GM10248 (cell line): ENCODE measurements at regions not wholly inside any gene's neighbourhood (a gene's known extent, or its start where the extent isn't known, plus 50 kb on each side); places are given as distances from the start of the nearest gene placed in this dataset.

Experiments used
- CTCF ChIA-PET: fragments of 300-600 bp; sonication (Branson Sonifier 250); formaldehyde crosslinking; extraction: SDS; loops from one replicate; lab custom pipeline; 2021; ENCODE audit warnings: antibody characterized with exemption; lab: Yijun Ruan, JAX
- POLR2A ChIA-PET: fragments of 350-650 bp; sonication (Branson Sonifier 250); formaldehyde crosslinking; extraction: SDS; loops from one replicate; lab custom pipeline; 2020; ENCODE audit warnings: antibody characterized with exemption; lab: Yijun Ruan, JAX
- DNase-seq: peaks from one replicate; pipeline ENCODE4 v3.0.0; 2012; ENCODE audit errors: extremely low spot score
- TF ChIP-seq, protein P1 (sequence below): IDR thresholded peaks from 2 replicates; pipeline ENCODE4 v1.5.1; 2012; ENCODE audit warnings: mild to moderate bottlenecking, low read depth; ENCODE audit errors: extremely low read depth, missing control alignments, control extremely low read depth

DNA sequence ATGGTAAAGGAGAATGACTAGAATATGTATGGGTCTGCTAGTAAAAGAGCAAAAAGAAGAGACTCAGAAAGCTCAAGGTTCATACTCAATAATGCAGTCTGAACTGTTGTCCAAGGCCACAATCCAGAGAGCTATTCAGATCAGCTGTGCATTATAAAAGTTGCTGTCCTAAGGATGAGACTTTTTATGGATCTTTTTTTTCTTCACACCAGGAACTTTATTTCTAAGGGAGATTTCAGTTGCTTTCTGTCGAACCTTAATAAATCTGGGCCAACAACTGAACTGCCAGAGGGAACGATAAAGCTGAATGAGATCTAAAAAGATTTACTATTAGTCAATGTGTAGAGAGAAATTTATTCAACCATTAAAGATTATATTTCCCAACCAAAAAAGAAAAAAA lies 948.3 kb upstream of the NOVA1 start:
- ChIA-PET CTCF (no interaction called here), POLR2A (no interaction called here)
- DNase-seq, result no peak
- TF ChIP-seq, protein P1, sequence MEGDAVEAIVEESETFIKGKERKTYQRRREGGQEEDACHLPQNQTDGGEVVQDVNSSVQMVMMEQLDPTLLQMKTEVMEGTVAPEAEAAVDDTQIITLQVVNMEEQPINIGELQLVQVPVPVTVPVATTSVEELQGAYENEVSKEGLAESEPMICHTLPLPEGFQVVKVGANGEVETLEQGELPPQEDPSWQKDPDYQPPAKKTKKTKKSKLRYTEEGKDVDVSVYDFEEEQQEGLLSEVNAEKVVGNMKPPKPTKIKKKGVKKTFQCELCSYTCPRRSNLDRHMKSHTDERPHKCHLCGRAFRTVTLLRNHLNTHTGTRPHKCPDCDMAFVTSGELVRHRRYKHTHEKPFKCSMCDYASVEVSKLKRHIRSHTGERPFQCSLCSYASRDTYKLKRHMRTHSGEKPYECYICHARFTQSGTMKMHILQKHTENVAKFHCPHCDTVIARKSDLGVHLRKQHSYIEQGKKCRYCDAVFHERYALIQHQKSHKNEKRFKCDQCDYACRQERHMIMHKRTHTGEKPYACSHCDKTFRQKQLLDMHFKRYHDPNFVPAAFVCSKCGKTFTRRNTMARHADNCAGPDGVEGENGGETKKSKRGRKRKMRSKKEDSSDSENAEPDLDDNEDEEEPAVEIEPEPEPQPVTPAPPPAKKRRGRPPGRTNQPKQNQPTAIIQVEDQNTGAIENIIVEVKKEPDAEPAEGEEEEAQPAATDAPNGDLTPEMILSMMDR, result no peak

GRCh38 chr14:27553790-27554189 lies 956.0 kb upstream of the NOVA1 start:
- ChIA-PET POLR2A (no interaction called here), CTCF (no interaction called here)
- TF ChIP-seq, protein P1, result no peak
- no peak for DNase-seq

- ChIA-PET POLR2A (no interaction called here), CTCF (no interaction called here)
- TF ChIP-seq, protein P1, result no peak
- no peak for DNase-seq
Measured at GRCh38 chr14:27557445-27557844, 959.6 kb upstream of the NOVA1 start.

DNA sequence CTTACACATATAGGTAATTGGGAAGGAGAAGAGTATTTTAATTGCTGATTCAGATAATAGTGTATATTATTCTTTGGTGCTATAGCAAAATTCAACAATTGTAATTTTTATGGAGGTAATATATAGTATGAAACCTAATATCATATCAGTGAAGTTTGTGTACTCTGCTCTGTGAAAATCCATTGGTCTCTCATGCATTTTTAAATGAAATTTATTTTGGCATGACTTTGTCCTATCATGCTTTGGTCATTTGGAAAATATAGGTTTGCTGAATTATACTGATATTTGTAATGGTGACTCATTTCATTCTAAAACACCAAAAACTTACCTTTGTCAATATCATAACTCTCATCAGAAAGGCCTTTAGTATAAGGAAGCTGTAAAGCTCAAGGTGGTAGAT lies 962.0 kb upstream of the NOVA1 start:
- CTCF ChIA-PET, result no interaction called here
- POLR2A ChIA-PET, result no interaction called here
- no peak for DNase-seq
- TF ChIP-seq, protein P1, result no peak

- DNase-seq, result no peak
- POLR2A ChIA-PET, result no interaction called here
- TF ChIP-seq, protein P1, result no peak
- CTCF ChIA-PET, result no interaction called here
Measured at GRCh38 chr14:27566843-27567382, 969.1 kb upstream of the NOVA1 start.

DNA sequence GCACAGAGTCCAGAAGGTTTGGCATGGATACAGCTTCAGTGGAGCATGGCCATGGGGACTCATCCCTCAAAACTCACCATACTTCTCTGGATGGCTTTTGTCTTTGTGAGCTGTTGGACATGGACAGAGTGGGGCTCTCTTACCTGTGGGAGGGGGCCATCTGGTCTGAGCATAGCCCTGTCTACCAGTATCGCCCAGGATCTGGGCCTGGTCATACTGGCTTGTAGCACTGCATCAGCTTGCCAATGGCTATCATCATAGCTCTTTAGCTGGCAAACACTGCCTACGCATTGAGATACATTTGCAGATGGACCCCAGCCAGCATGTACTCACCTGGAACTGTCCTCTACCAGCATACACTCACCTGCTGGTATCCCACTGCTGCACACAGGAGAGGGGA lies 975.2 kb upstream of the NOVA1 start:
- ChIA-PET POLR2A (no interaction called here), CTCF (interaction anchor here (1.2 kb wide), 1 partner anchor 17 kb away, joined by 3 read pairs; no protein-coding TSS in a partner anchor)
- TF ChIP-seq, protein P1, result no peak
- no peak for DNase-seq
